ENCODE measurements at regions not wholly inside any gene's neighbourhood (a gene's known extent, or its start where the extent isn't known, plus 50 kb on each side); places are given as distances from the start of the nearest gene placed in this dataset.

GRCh38 chr7:138228119-138228518, 151.9 kb downstream of the AKR1D1 start:
- H3K9me3 ChIP-seq (ENCODE audit: insufficient read depth, low read depth, low read length), result peaks cover 4% of the 10 kb centered on the region; the same call in 1 of the 2 replicates
- H3F3A ChIP-seq (ENCODE audit: low read depth), result no peaks in the 10 kb centered on the region
- H3K4me1 ChIP-seq (ENCODE audit: insufficient read depth, low read length, poor library complexity, severe bottlenecking), result no peaks in the 10 kb centered on the region
- no peak for TF ChIP-seq CTCF (conservative IDR thresholded peaks at IDR 0.05; ENCODE audit: low read length)
- TF ChIP-seq EZH2phosphoT487 (IDR thresholded peaks at IDR 0.05; ENCODE audit: borderline replicate concordance), result no peak
- H3K4me2 ChIP-seq (ENCODE audit: low read depth, low read length, poor library complexity, severe bottlenecking), result no peak overlapping the region
- no peaks in the 10 kb centered on the region for H3K79me2 ChIP-seq (ENCODE audit: insufficient read depth, low read length)
- H3K4me3 ChIP-seq (ENCODE audit: low read length, poor library complexity, severe bottlenecking), result no peak overlapping the region
- no peak overlapping the region for H3K9ac ChIP-seq (ENCODE audit: low read depth, low read length, poor library complexity, severe bottlenecking)
- no peaks in the 10 kb centered on the region for H4K20me1 ChIP-seq (ENCODE audit: insufficient read depth, low read length, poor library complexity, severe bottlenecking)
- no peaks in the 10 kb centered on the region for H3K36me3 ChIP-seq (ENCODE audit: insufficient read depth, low read length)
- no peaks in the 10 kb centered on the region for H3K9me2 ChIP-seq (replicated peaks; ENCODE audit: low read depth, low read length)
- H2AFZ ChIP-seq (ENCODE audit: low read length), result no peak overlapping the region
- H3K27me3 ChIP-seq (ENCODE audit: insufficient read depth, low read length, poor library complexity, severe bottlenecking), result no peaks in the 10 kb centered on the region

DNA sequence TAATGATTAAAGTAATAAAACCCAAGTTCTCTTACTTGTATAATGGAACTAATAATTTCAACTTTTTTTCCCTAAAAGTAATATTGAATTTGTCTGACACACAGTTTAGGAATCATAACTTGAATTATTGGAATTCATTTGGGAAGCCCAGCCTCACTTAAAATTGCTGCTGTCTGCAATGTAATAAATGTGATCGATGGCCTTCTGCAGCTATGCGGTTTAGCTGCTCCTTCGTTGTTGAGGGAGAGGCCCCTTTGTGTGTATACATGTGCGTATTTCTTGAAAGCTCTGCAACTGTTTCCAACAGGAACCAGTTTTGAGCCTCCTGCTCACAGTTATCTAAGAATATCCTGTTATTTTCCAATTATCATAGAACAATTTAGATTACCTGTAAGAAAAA, 152.5 kb downstream of the AKR1D1 start:
- H3K9ac ChIP-seq (ENCODE audit: low read depth, low read length, poor library complexity, severe bottlenecking), result no peak overlapping the region
- H3K9me3 ChIP-seq (ENCODE audit: insufficient read depth, low read depth, low read length), result peaks cover 4% of the 10 kb centered on the region; the same call in 1 of the 2 replicates
- H3F3A ChIP-seq (ENCODE audit: low read depth), result no peaks in the 10 kb centered on the region
- no peak overlapping the region for H3K4me2 ChIP-seq (ENCODE audit: low read depth, low read length, poor library complexity, severe bottlenecking)
- H3K36me3 ChIP-seq (ENCODE audit: insufficient read depth, low read length), result no peaks in the 10 kb centered on the region
- H4K20me1 ChIP-seq (ENCODE audit: insufficient read depth, low read length, poor library complexity, severe bottlenecking), result no peaks in the 10 kb centered on the region
- H3K79me2 ChIP-seq (ENCODE audit: insufficient read depth, low read length), result no peaks in the 10 kb centered on the region
- no peak overlapping the region for H3K4me3 ChIP-seq (ENCODE audit: low read length, poor library complexity, severe bottlenecking)
- no peaks in the 10 kb centered on the region for H3K9me2 ChIP-seq (replicated peaks; ENCODE audit: low read depth, low read length)
- H3K4me1 ChIP-seq (ENCODE audit: insufficient read depth, low read length, poor library complexity, severe bottlenecking), result no peaks in the 10 kb centered on the region
- TF ChIP-seq EZH2phosphoT487 (IDR thresholded peaks at IDR 0.05; ENCODE audit: borderline replicate concordance) (no peak), CTCF (conservative IDR thresholded peaks at IDR 0.05; ENCODE audit: low read length) (no peak)
- no peak overlapping the region for H2AFZ ChIP-seq (ENCODE audit: low read length)
- H3K27me3 ChIP-seq (ENCODE audit: insufficient read depth, low read length, poor library complexity, severe bottlenecking), result no peaks in the 10 kb centered on the region

DNA sequence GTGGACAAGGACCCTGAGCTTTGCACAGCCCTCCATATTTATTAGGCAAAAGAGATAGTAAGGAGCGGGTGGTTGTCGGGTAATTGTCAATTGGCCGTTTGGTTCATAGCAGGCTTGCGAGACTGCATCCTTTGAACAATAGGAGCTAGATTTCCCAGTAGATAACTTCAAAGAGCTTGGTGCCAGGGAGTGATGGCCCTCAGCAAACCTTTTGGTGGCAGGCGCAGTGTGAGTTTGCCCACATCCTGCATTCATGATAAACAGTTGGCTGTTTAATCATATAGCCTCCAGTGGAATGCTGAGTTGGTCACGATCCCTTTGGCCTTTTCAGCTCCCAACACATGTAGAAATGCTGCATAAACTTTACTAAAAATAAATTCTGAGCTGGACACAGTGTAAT, 156.9 kb downstream of the AKR1D1 start:
- H3K36me3 ChIP-seq (ENCODE audit: insufficient read depth, low read length), result no peaks in the 10 kb centered on the region
- peaks cover 4% of the 10 kb centered on the region; the same call in 1 of the 2 replicates for H3K9me3 ChIP-seq (ENCODE audit: insufficient read depth, low read depth, low read length)
- no peaks in the 10 kb centered on the region for H3K9me2 ChIP-seq (replicated peaks; ENCODE audit: low read depth, low read length)
- no peaks in the 10 kb centered on the region for H4K20me1 ChIP-seq (ENCODE audit: insufficient read depth, low read length, poor library complexity, severe bottlenecking)
- H3K4me3 ChIP-seq (ENCODE audit: low read length, poor library complexity, severe bottlenecking), result no peak overlapping the region
- TF ChIP-seq CTCF (conservative IDR thresholded peaks at IDR 0.05; ENCODE audit: low read length) (no peak), EZH2phosphoT487 (IDR thresholded peaks at IDR 0.05; ENCODE audit: borderline replicate concordance) (no peak)
- H3K4me1 ChIP-seq (ENCODE audit: insufficient read depth, low read length, poor library complexity, severe bottlenecking), result no peaks in the 10 kb centered on the region
- H3K79me2 ChIP-seq (ENCODE audit: insufficient read depth, low read length), result no peaks in the 10 kb centered on the region
- H3K27me3 ChIP-seq (ENCODE audit: insufficient read depth, low read length, poor library complexity, severe bottlenecking), result no peaks in the 10 kb centered on the region
- H2AFZ ChIP-seq (ENCODE audit: low read length), result no peak overlapping the region
- H3K9ac ChIP-seq (ENCODE audit: low read depth, low read length, poor library complexity, severe bottlenecking), result no peak overlapping the region
- H3F3A ChIP-seq (ENCODE audit: low read depth), result no peaks in the 10 kb centered on the region
- H3K4me2 ChIP-seq (ENCODE audit: low read depth, low read length, poor library complexity, severe bottlenecking), result no peak overlapping the region
